ENCODE measurements at regions not wholly inside any gene's neighbourhood (a gene's known extent, or its start where the extent isn't known, plus 50 kb on each side); places are given as distances from the start of the nearest gene placed in this dataset.
"Not testable (repeated sequence)": the region's sequence is repeated elsewhere in the genome, so short reads cannot be mapped to it uniquely, and the experiment has no call there.

DNA sequence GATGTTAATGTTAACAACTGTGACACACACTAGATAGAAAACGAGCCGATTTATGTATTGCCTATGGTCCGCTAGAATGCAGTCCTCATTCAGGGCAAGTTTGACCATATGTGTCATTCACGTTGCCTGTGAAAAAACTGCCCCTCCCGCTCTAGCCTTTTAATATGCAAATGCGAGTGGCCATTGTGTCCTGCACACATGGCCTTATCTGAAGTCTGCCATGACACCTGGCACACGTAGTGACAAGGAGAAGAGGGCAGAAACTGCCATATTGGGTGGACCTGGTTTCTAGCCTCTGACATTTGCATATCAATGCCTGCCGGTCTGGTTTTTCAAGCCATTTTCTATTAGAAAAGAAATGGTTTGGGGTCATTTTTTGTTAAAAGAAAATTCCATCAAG, 303.3 kb upstream of the TECRL start:
- ChIA-PET CTCF (no interaction called here), POLR2A (no interaction called here)
- H3K4me3 ChIP-seq (ENCODE audit: low read length) = no peak overlapping the region
- H3K36me3 Mint-ChIP-seq = no peaks in the 10 kb centered on the region
- no peak overlapping the region for H3K27ac Mint-ChIP-seq
- no peaks in the 10 kb centered on the region for H3K9me3 ChIP-seq (ENCODE audit: control insufficient read depth in 2 of 3, low read length in 3 of 3)
- no peaks in the 10 kb centered on the region for H3K27me3 Mint-ChIP-seq
- ATAC-seq (no peak), DNase-seq (no peak)
- H3K4me3 Mint-ChIP-seq = no peak overlapping the region
- no peaks in the 10 kb centered on the region for H3K36me3 ChIP-seq (ENCODE audit: control insufficient read depth in 2 of 3, insufficient read depth in 3 of 3, low read length in 3 of 3)
- H3K4me1 ChIP-seq (ENCODE audit: control insufficient read depth in 2 of 2, insufficient read depth in 2 of 2, low read length in 2 of 2) = no peaks in the 10 kb centered on the region
- no peaks in the 10 kb centered on the region for H3K4me1 Mint-ChIP-seq
- intact Hi-C loops (cut with micrococcal nuclease) = no loop called here
- H3K27ac ChIP-seq (ENCODE audit: low read depth, low read length) = no peak overlapping the region
- peaks cover 0 to 3% (median 0%) of the 10 kb centered on the region in 11 donors for H3K9me3 Mint-ChIP-seq
- no peaks in the 10 kb centered on the region for H3K27me3 ChIP-seq (ENCODE audit: control insufficient read depth in 2 of 2, insufficient read depth in 2 of 2, low read length in 2 of 2)

DNA sequence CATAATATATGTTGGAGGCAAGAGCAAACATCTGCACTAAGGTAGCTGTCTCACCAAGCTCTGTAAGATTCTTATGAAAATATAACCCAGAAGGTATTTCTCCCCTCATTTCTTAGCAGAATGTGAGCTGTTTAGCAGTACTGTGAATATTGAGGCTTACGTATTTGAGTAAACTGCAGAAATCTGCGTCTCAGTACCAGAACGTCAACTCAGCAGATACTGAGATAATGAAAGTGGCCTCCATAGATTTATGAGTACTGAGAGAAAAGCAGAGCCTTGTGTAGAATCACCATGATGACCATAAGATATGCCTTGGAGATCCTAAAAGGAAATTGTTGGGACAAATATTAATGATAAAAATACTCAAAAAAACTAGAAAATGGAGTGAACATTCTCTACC, 296.7 kb upstream of the TECRL start:
- H3K27me3 Mint-ChIP-seq = no peaks in the 10 kb centered on the region
- POLR2A ChIA-PET = no interaction called here
- ATAC-seq (no peak), DNase-seq (no peak)
- no peak overlapping the region for H3K4me3 Mint-ChIP-seq
- intact Hi-C loops (cut with micrococcal nuclease) = no loop called here
- Histone ChIP-seq H3K36me3 (ENCODE audit: control insufficient read depth in 2 of 3, insufficient read depth in 3 of 3, low read length in 3 of 3) (no peaks in the 10 kb centered on the region), H3K9me3 (ENCODE audit: control insufficient read depth in 2 of 3, low read length in 3 of 3) (no peaks in the 10 kb centered on the region), H3K27me3 (ENCODE audit: control insufficient read depth in 2 of 2, insufficient read depth in 2 of 2, low read length in 2 of 2) (no peaks in the 10 kb centered on the region), H3K27ac (ENCODE audit: low read depth, low read length) (no peak overlapping the region), H3K4me3 (ENCODE audit: low read length) (no peak overlapping the region), H3K4me1 (ENCODE audit: control insufficient read depth in 2 of 2, insufficient read depth in 2 of 2, low read length in 2 of 2) (no peaks in the 10 kb centered on the region)
- H3K4me1 Mint-ChIP-seq = no peaks in the 10 kb centered on the region
- no peak overlapping the region for H3K27ac Mint-ChIP-seq
- peaks cover 0 to 14% (median 7%) of the 10 kb centered on the region in 11 donors for H3K9me3 Mint-ChIP-seq
- CTCF ChIA-PET = no interaction called here
- no peaks in the 10 kb centered on the region for H3K36me3 Mint-ChIP-seq

DNA sequence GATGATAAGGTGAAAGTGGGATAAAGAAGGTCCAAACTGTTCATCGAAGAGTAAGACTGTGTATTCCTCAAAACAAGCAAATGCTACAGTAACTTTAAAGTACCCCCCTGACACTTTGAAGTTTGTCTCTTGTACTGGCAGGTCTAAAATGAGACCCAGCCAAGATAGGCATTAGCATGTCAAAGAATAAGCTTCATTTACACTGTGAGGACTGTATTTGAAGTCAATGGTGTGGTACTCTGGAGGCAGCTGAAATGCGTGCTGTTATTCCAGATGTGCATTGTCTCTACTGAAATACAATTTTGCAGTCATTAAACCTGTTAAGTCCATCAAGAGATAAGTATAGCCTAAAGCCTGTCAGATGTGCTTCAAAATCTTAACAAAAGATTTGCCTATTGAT, 288.9 kb upstream of the TECRL start:
- H3K4me3 ChIP-seq (ENCODE audit: low read length) = no peak overlapping the region
- ATAC-seq (no peak), DNase-seq (no peak)
- no peaks in the 10 kb centered on the region for H3K9me3 ChIP-seq (ENCODE audit: control insufficient read depth in 2 of 3, low read length in 3 of 3)
- no peaks in the 10 kb centered on the region for H3K4me1 ChIP-seq (ENCODE audit: control insufficient read depth in 2 of 2, insufficient read depth in 2 of 2, low read length in 2 of 2)
- no peak overlapping the region for H3K27ac Mint-ChIP-seq
- ChIA-PET CTCF (interaction anchor here (0.7 kb wide), 1 partner anchor 75 kb away, joined by 4 read pairs; no protein-coding TSS in a partner anchor), POLR2A (no interaction called here)
- H3K9me3 Mint-ChIP-seq = peaks cover 0 to 14% (median 1%) of the 10 kb centered on the region in 11 donors
- no peaks in the 10 kb centered on the region for H3K36me3 ChIP-seq (ENCODE audit: control insufficient read depth in 2 of 3, insufficient read depth in 3 of 3, low read length in 3 of 3)
- no peaks in the 10 kb centered on the region for H3K36me3 Mint-ChIP-seq
- no peak overlapping the region for H3K4me3 Mint-ChIP-seq
- no peaks in the 10 kb centered on the region for H3K27me3 Mint-ChIP-seq
- H3K4me1 Mint-ChIP-seq = no peaks in the 10 kb centered on the region
- intact Hi-C loops (cut with micrococcal nuclease) = no loop called here
- no peaks in the 10 kb centered on the region for H3K27me3 ChIP-seq (ENCODE audit: control insufficient read depth in 2 of 2, insufficient read depth in 2 of 2, low read length in 2 of 2)
- no peak overlapping the region for H3K27ac ChIP-seq (ENCODE audit: low read depth, low read length)

DNA sequence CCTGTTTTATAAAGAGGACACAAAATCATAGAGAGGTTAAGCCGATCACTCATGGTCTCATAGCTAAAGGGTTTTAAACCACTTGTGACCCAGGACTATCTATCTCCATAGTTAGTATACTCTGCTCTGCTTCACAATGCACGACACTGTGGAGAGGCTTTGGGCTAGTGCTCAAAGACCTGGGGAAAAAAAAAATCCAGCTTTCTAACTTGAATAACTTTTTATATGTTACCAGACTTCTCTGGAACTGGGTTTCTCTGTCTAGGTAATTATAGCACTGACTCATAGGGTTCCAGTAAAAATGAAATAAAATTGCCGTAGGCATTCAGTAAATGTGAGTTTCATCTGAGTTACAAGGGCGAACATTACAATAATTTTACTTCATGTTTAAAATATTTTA, 273.7 kb upstream of the TECRL start:
- Mint-ChIP-seq H3K27me3 (no peaks in the 10 kb centered on the region), H3K4me1 (no peaks in the 10 kb centered on the region), H3K36me3 (no peaks in the 10 kb centered on the region), H3K27ac (no peak overlapping the region), H3K4me3 (no peak overlapping the region), H3K9me3 (peaks cover 0 to 17% (median 4%) of the 10 kb centered on the region in 11 donors)
- POLR2A ChIA-PET = no interaction called here
- intact Hi-C loops (cut with micrococcal nuclease) = loop anchor here in 1 of 2 donors (2.0 kb wide), 1 partner anchor 72 kb away; no protein-coding TSS in a partner anchor
- CTCF ChIA-PET = no interaction called here
- H3K9me3 ChIP-seq (ENCODE audit: control insufficient read depth in 2 of 3, low read length in 3 of 3) = no peaks in the 10 kb centered on the region
- H3K27ac ChIP-seq (ENCODE audit: low read depth, low read length) = no peak overlapping the region
- no peak for ATAC-seq
- H3K4me3 ChIP-seq (ENCODE audit: low read length) = no peak overlapping the region
- no peaks in the 10 kb centered on the region for H3K36me3 ChIP-seq (ENCODE audit: control insufficient read depth in 2 of 3, insufficient read depth in 3 of 3, low read length in 3 of 3)
- no peaks in the 10 kb centered on the region for H3K27me3 ChIP-seq (ENCODE audit: control insufficient read depth in 2 of 2, insufficient read depth in 2 of 2, low read length in 2 of 2)
- no peaks in the 10 kb centered on the region for H3K4me1 ChIP-seq (ENCODE audit: control insufficient read depth in 2 of 2, insufficient read depth in 2 of 2, low read length in 2 of 2)
- DNase-seq = no peak

DNA sequence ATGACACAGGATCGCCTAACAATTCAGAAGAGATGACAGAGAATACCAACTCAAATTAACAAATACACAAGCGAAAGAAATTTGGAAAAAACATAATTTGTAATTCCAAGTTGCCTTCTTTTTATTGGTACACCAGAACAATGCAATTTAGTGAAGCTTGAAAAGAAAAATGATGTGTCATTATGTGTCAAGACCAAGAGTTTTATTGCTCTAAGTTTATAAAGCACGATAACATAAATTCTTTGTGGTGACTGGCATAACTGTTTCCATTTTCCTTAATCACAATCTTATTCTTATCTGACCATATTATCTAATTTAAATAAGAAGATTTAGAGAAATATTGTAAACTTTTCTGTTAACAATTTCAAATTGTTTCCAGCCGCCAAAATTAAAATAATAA, 273.2 kb upstream of the TECRL start:
- no peaks in the 10 kb centered on the region for H3K9me3 ChIP-seq (ENCODE audit: control insufficient read depth in 2 of 3, low read length in 3 of 3)
- H3K36me3 ChIP-seq (ENCODE audit: control insufficient read depth in 2 of 3, insufficient read depth in 3 of 3, low read length in 3 of 3) = no peaks in the 10 kb centered on the region
- no peak overlapping the region for H3K27ac ChIP-seq (ENCODE audit: low read depth, low read length)
- H3K36me3 Mint-ChIP-seq = no peaks in the 10 kb centered on the region
- no peak overlapping the region for H3K4me3 Mint-ChIP-seq
- ChIA-PET CTCF (no interaction called here), POLR2A (no interaction called here)
- H3K4me3 ChIP-seq (ENCODE audit: low read length) = no peak overlapping the region
- ATAC-seq = no peak
- no peaks in the 10 kb centered on the region for H3K4me1 ChIP-seq (ENCODE audit: control insufficient read depth in 2 of 2, insufficient read depth in 2 of 2, low read length in 2 of 2)
- no peaks in the 10 kb centered on the region for H3K4me1 Mint-ChIP-seq
- intact Hi-C loops (cut with micrococcal nuclease) = loop anchor here in 1 of 2 donors (2.0 kb wide), 1 partner anchor 72 kb away; no protein-coding TSS in a partner anchor
- no peak overlapping the region for H3K27ac Mint-ChIP-seq
- H3K27me3 Mint-ChIP-seq = no peaks in the 10 kb centered on the region
- no peaks in the 10 kb centered on the region for H3K27me3 ChIP-seq (ENCODE audit: control insufficient read depth in 2 of 2, insufficient read depth in 2 of 2, low read length in 2 of 2)
- peaks cover 0 to 15% (median 2%) of the 10 kb centered on the region in 11 donors for H3K9me3 Mint-ChIP-seq
- no peak for DNase-seq

DNA sequence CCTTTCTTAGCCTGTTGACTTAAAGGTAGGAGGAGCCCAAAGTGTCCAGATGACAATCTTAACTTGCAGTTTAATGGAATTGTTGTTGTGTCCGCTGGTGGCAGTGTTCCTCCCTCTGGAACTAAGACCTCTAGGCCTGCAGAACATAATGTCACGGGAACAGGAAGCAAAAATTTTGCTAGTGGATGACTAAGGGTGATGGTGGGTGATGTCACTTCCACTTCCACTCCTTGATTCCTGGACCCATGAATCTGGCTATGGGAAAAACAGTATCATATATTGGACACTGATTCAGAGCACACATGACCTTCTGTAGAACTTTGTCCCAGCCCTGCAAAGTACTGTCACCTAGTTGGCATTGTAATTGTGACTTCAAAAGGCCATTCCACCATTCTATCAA, 263.9 kb upstream of the TECRL start:
- H3K36me3 Mint-ChIP-seq; ATAC-seq; CTCF ChIA-PET; POLR2A ChIA-PET; H3K4me3 ChIP-seq (ENCODE audit: low read length); H3K27ac Mint-ChIP-seq; DNase-seq; H3K4me1 Mint-ChIP-seq; H3K36me3 ChIP-seq (ENCODE audit: control insufficient read depth in 2 of 3, insufficient read depth in 3 of 3, low read length in 3 of 3); H3K27me3 ChIP-seq (ENCODE audit: control insufficient read depth in 2 of 2, insufficient read depth in 2 of 2, low read length in 2 of 2); intact Hi-C loops (cut with micrococcal nuclease); H3K27me3 Mint-ChIP-seq; H3K9me3 ChIP-seq (ENCODE audit: control insufficient read depth in 2 of 3, low read length in 3 of 3); H3K4me1 ChIP-seq (ENCODE audit: control insufficient read depth in 2 of 2, insufficient read depth in 2 of 2, low read length in 2 of 2); H3K27ac ChIP-seq (ENCODE audit: low read depth, low read length); H3K4me3 Mint-ChIP-seq: not testable (repeated sequence)
- peaks cover 5 to 25% (median 12%) of the 10 kb centered on the region in 11 donors for H3K9me3 Mint-ChIP-seq

DNA sequence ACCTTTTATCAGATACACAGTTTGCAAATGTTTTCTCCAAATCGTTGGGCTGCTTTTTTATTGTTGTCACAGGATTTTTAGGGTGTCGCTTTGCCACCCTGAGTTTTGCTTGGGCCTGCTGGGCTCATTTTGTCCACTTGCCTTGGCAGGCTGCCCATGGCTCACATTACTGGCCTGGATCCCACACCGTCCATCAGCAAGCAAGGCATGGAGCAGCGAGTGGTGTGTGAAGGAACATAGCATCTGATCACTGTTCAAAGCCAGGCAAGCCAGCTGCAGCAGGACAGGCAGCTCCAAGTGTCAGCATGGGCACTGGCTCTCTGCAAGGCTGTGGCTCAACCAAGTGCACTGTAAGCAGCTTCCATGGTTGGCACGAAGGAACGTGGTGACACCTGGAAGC, 261.4 kb upstream of the TECRL start:
- ATAC-seq (no peak), DNase-seq (no peak)
- intact Hi-C loops (cut with micrococcal nuclease) = no loop called here
- H3K36me3 ChIP-seq (ENCODE audit: control insufficient read depth in 2 of 3, insufficient read depth in 3 of 3, low read length in 3 of 3) = no peaks in the 10 kb centered on the region
- no peak overlapping the region for H3K4me3 Mint-ChIP-seq
- no peaks in the 10 kb centered on the region for H3K27me3 ChIP-seq (ENCODE audit: control insufficient read depth in 2 of 2, insufficient read depth in 2 of 2, low read length in 2 of 2)
- no peak overlapping the region for H3K4me3 ChIP-seq (ENCODE audit: low read length)
- ChIA-PET POLR2A (no interaction called here), CTCF (no interaction called here)
- no peak overlapping the region for H3K27ac Mint-ChIP-seq
- H3K27ac ChIP-seq (ENCODE audit: low read depth, low read length) = no peak overlapping the region
- H3K4me1 ChIP-seq (ENCODE audit: control insufficient read depth in 2 of 2, insufficient read depth in 2 of 2, low read length in 2 of 2) = no peaks in the 10 kb centered on the region
- peaks cover 2 to 22% (median 6%) of the 10 kb centered on the region in 11 donors for H3K9me3 Mint-ChIP-seq
- no peaks in the 10 kb centered on the region for H3K4me1 Mint-ChIP-seq
- H3K27me3 Mint-ChIP-seq = no peaks in the 10 kb centered on the region
- no peaks in the 10 kb centered on the region for H3K9me3 ChIP-seq (ENCODE audit: control insufficient read depth in 2 of 3, low read length in 3 of 3)
- no peaks in the 10 kb centered on the region for H3K36me3 Mint-ChIP-seq
